Stimulated activated CD4-positive, alpha-beta T cell treated with anti-CD3 and anti-CD28 coated beads, Interleukin-15, amount 100 ng/mL, for 48 hours (primary cell): ENCODE measurements at regions not wholly inside any gene's neighbourhood (a gene's known extent, or its start where the extent isn't known, plus 50 kb on each side); places are given as distances from the start of the nearest gene placed in this dataset.
"Not testable (repeated sequence)": the region's sequence is repeated elsewhere in the genome, so short reads cannot be mapped to it uniquely, and the experiment has no call there.

ENCODE experiments used
- DNase-seq, 2 donors: peaks; one replicate each; pipeline ENCODE4 v3.0.0-alpha.2; 2020; ENCODE audit warnings: low read depth in 2 of 2

DNA sequence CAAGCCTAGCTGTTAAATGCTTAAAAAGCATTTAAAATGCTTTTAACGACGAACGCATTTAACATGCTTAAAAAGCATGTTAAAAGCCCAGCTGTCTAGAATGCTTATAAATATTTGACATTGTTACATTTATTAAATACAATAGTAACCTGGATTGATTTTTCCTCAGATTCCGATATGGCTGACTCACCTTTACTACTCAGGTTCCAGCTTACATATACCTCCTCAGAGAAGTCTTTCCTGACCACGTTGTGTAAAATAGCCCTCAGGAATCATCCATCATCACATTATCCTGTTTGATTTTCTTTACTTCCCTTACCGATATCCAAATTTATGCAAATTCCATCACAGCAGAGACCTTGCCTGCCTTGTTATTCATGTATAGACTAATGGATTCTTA lies 51.4 kb downstream of the SLC41A2 start:
- no peak for DNase-seq

DNA sequence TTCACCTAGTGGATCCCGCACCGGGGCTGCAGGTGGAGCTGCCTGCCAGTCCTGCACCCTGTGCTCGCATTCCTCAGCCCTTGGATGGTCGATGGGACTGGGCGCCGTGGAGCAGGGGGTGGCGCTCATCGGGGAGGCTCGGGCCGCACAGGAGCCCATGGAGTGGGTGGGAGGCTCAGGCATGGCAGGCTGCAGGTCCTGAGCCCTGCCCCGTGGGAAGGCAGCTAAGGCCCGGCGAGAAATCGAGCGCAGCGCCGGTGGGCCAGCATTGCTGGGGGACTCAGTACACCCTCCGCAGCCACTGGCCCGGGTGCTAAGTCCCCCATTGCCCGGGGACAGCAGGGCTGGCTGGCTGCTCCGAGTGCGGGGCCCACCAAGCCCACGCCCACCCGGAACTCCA lies 52.6 kb downstream of the SLC41A2 start:
- not testable (repeated sequence) for DNase-seq

GRCh38 chr12:104903648-104904423 lies 54.3 kb downstream of the SLC41A2 start:
- DNase-seq, result no peak

DNA sequence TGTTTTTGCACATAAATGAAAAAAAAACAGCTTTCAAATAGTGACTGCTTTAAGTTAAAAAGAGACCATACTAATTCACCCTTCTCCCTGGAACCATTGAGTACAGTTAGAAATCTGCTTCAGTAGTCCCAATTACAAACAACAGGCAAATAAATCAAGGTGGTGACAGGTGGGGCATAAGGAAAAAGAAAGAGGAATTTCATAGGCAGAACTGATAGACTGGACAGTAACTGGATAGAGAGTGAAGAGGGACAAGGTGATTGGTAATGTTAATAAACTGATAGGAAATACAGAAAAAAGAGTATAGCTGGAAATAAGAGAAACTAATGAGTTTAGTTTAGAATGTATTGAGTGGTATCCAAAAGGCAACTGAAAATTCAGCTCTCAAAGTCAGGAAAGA lies 56.0 kb downstream of the SLC41A2 start:
- DNase-seq, result no peak

DNA sequence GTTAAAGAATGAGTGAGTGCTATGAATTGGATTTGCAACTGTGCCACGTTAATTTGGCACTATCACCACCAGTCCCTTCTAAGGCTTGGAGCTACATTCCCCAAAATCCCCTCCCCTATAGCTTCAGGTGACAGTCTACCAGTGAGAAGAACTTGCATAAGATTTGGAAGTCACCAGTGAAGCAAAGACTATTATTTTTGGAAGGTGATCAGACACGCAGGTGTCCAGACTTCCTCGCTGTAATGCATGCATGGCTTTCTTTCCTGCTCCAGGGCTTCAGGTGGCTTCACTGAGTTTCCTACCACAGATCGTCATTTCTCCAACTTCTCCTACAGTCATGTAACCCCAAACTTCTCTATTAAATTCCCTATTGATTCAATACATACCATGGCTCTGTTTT lies 61.4 kb downstream of the SLC41A2 start:
- no peak for DNase-seq

GRCh38 chr12:104896146-104896545 lies 61.9 kb downstream of the SLC41A2 start:
- DNase-seq, result no peak

DNA sequence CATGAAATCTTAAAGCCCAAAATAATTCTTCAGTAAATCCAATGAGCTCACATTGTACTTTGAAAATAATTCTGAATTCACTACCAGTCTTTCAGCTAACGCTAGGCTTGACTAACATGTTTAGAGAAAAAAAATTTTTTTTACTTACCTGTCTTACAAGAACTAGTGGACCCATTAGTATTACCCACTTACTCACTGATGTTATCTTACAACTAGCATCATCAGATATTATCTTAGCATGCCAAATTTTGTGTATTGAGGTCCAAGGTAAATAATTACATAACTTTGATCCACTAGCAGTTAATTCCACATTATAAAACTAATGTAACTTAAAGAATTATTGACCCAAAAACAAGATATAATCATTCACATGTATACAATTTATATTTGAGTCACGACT lies 62.7 kb downstream of the SLC41A2 start:
- DNase-seq, result no peak

- DNase-seq, result peak in 1 of 2 donors; percentile 2
Measured at GRCh38 chr12:104890476-104891096, 67.5 kb downstream of the SLC41A2 start.

GRCh38 chr12:104889735-104890134 lies 68.4 kb downstream of the SLC41A2 start:
- no peak for DNase-seq

GRCh38 chr12:104888892-104889291 lies 69.2 kb downstream of the SLC41A2 start:
- DNase-seq, result no peak

DNA sequence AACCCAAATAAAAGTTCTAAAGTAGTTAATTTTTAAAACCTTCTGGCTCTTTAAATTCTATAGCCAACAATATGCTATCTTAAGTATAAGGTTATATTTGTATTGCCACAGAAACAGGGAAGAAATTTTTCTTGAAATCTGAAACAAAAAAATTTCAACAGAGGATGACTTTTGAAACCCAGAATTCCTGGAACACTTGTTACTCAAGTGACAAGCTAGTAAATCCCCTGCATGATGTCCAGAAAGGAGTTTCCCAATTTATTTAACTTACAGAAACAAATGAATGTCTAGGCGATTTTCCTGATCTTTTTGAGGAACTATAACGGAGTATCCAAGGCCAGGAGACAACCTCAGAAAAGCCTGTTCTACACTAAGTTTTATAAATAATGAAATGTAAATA lies 69.6 kb downstream of the SLC41A2 start:
- DNase-seq, result no peak

DNA sequence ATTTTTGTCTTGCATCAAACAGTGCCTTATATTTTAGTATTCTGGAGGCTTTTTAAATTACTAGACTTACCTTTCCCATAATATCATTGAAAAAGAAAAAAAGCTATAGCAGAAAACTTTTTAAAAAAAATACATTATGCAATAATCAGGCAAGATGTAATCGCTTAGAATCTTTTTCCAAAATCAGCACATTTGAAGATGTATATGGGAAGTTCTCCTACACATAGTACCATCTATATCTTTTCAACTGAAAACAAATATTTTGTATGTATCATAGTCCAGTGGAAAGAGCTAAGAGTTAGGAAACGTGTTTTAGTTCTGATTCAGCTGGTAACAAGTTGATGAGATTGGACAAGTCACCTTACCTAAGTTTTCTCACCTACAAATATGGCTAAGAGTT lies 70.6 kb downstream of the SLC41A2 start:
- DNase-seq, result no peak

DNA sequence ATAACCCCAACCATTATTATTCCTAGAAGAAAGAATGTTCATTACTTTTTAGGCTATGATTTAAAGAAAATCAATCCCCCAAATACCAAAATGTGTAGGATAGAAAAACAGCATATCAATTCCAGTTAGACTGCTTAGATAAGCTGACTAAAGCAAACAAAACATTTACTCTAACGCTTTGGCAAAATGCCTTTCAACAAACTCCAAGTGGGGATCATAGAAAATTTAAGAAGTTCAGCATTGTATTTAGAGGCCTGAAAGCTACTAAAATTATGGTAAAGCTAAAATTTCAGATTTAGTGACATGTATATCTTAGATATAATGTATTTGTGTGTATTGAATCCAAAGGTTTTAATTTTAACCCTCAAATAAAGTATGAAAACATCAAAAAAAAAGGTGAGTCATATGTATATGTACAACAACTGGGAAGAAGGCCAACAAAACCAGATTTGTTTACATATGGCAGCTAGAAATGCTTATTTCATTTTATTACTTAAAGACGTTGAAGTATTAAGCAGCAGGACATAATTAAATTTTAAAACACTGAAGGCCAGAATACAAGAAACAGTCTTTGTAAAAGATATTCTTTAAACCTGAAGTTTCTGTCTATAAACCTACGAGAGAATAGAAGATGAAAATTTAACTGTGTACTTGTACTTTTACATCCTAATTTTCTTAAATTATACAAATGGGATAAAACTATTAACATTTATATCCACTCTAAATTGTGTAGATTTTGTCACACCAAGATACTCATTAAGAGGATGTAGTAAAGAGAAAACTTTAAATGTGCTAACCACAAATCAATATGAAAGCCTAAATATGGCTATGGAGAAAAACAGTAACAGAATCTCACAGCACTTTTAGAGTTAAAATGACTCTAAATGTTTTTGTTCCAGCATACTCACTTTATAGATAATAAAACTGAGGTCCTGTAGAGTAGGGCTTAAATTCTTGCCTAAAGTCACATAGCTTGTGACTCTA lies 71.4 kb downstream of the SLC41A2 start:
- no peak for DNase-seq

DNA sequence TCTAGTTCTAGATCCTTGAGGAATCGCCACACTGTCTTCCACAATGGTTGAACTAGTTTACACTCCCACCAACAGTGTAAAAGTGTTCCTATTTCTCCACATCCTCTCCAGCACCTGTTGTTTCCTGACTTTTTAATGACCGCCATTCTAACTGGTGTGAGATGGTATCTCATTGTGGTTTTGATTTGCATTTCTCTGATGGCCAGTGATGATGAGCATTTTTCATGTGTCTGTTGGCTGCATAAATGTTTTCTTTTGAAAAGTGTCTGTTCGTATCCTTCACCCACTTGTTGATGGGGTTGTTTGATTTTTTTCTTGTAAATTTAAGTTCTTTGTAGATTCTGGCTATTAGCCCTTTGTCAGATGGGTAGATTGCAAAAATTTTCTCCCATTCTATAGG lies 79.2 kb downstream of the SLC41A2 start:
- DNase-seq, result not testable (repeated sequence)

GRCh38 chr12:104877103-104877705 lies 80.9 kb downstream of the SLC41A2 start:
- DNase-seq, result no peak

DNA sequence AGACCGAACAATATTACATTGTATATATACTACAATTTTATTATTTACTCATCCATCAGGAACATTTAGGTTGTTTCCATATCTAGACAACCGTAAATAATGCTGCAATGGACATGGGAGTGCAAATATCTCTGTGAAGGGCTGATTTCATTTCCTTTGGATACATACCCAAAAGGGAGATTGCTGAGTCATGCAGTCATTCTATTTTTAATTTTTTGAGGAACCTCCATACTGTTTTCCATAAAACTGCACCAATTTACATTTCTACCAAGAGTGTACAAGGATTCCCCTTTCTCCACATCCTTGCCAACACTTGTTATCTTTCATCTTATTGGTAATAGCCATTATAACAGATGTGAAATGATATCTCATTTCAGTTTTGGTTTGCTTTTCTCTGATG lies 84.7 kb downstream of the SLC41A2 start:
- DNase-seq, result no peak

GRCh38 chr12:104870797-104871196 lies 87.3 kb downstream of the SLC41A2 start:
- DNase-seq, result no peak

DNA sequence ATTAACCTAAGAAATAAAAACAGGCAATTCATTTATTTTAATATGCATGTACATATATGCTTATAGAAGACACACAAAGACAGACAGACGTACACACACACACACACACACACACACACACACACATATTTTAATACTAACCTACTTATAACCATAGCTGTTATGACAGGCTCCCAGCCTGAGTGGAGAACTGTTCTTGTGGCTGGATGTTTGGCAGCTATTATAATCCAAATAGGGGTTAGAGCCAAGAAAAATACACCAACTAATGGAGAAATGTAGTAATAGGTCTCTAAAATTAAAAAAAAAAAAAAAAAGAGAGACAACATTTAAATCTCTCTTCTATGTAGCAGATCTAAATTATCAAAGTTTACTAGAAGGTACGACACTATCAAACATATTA lies 91.8 kb downstream of the SLC41A2 start:
- no peak for DNase-seq

- DNase-seq, result no peak
Measured at GRCh38 chr12:104865080-104865479, 93.0 kb downstream of the SLC41A2 start.

DNA sequence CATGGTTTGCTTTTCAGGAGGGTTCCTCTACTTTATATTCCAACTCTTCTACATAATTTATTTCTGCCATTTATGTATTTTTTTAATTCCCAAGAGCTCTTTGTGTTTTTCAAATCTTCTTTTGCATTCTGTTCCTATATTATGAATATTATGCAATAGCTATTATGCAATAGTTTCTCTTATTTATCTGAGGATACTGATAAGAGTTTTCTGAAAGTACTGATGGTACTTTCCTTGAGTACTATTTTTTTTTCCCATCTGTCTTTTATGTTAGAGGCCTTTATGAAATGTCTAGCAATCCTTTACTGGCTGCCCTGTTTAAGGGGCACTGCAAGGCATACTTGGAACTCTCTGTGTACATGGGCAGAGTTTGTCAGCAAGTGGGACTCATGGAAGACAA lies 93.4 kb downstream of the SLC41A2 start:
- DNase-seq, result no peak

DNA sequence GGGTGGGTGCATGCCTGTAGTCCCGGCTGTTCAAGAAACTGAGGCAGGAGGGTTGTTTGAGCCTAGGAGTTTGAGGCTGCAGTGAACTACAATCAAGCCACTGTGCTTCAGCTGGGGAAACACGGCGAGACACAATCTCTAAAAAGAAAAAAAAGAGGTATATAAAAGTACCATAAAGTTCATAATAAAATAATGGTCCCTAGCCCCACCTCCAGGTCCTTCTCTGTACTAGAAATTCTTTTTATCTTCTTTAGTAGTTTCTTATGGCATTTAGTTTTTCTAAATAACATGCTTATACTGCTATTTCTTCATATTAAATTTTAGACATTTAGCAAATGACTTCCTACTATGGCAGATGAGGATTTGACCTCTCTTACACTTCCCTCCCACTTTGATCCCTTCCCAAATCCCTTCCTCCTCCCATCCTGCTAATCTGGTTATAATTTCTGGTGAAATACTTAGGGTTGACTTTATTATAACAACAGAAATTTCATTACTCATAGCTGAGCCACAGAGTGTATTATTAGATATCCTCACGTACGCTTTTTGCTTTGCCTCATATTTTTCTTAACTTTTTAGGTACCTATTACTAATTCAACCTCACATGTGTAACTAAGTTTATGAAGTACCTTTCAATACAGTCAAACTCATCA lies 94.7 kb downstream of the SLC41A2 start:
- DNase-seq, result no peak
